HEK293 (cell line): ENCODE measurements at regions not wholly inside any gene's neighbourhood (a gene's known extent, or its start where the extent isn't known, plus 50 kb on each side); places are given as distances from the start of the nearest gene placed in this dataset.

Experiments used
- CTCF ChIA-PET: fragments of 350-600 bp; formaldehyde crosslinking; extraction: SDS; loops from one replicate; lab custom pipeline; 2021; ENCODE audit warnings: antibody characterized with exemption; lab: Yijun Ruan, JAX
- POLR2A ChIA-PET: fragments of 300-600 bp; formaldehyde crosslinking; extraction: SDS; loops from one replicate; lab custom pipeline; 2020; ENCODE audit warnings: antibody characterized with exemption, inconsistent platforms; lab: Yijun Ruan, JAX
- H3K27ac ChIP-seq: fragments of 200-500 bp; sonication (Bioruptor generic); 2 replicates; pipeline ENCODE4 v1.5.1; 2014; ENCODE audit warnings: low read depth, low read length, control low read depth, inconsistent platforms; ENCODE audit errors: extremely low read depth
- H3K36me3 ChIP-seq, 2 experiments: fragments of 200-500 bp in 1 of 2; sonication (Bioruptor generic) in 1 of 2; 1 replicate in 1 of 2; 2 replicates in 1 of 2; pipeline ENCODE4 v1.5.1; 2014 to 2017; ENCODE audit warnings: inconsistent platforms in 2 of 2, low read length in 2 of 2; ENCODE audit not compliant: control insufficient read depth in 2 of 2, insufficient read depth in 1 of 2
- H3K4me1 ChIP-seq: fragments of 200-500 bp; sonication (Bioruptor generic); 2 replicates; pipeline ENCODE4 v1.5.1; 2014; ENCODE audit warnings: mild to moderate bottlenecking, low read length, inconsistent platforms; ENCODE audit not compliant: control insufficient read depth, insufficient read depth
- H3K4me3 ChIP-seq: 2 replicates; pipeline ENCODE4 v1.5.1; 2011; ENCODE audit warnings: low read depth, mild to moderate bottlenecking, control low read depth, low read length, moderate library complexity
- H3K9me3 ChIP-seq: fragments of 200-500 bp; sonication (Bioruptor generic); 2 replicates; pipeline ENCODE4 v1.5.1; 2014; ENCODE audit warnings: low read depth, low read length, inconsistent platforms; ENCODE audit not compliant: control insufficient read depth, insufficient read depth
- ATF2 ChIP-seq: fragments of 450-650 bp; formaldehyde crosslinking; IDR thresholded peaks from 2 replicates; pipeline ENCODE4 v1.5.1; 2016; ENCODE audit warnings: missing biosample characterization, missing genetic modification characterization, low read depth
- FEZF1 ChIP-seq: fragments of 450-650 bp; formaldehyde crosslinking; IDR thresholded peaks from 2 replicates; pipeline ENCODE4 v1.5.1; 2016; ENCODE audit warnings: missing biosample characterization, missing genetic modification characterization
- HOXC10 ChIP-seq: sonication (generic); formaldehyde crosslinking; IDR thresholded peaks from 2 replicates; pipeline ENCODE4 v1.8.1; 2023; ENCODE audit warnings: mild to moderate bottlenecking, missing genetic modification reagents
- KLF1 ChIP-seq: fragments of 450-650 bp; formaldehyde crosslinking; IDR thresholded peaks from 2 replicates; pipeline ENCODE4 v1.5.1; 2016; ENCODE audit warnings: missing biosample characterization, missing genetic modification characterization
- PRDM1 ChIP-seq: fragments of 450-650 bp; formaldehyde crosslinking; IDR thresholded peaks from 2 replicates; pipeline ENCODE4; 2016; ENCODE audit warnings: missing biosample characterization, missing genetic modification characterization
- REST ChIP-seq: fragments of 450-650 bp; formaldehyde crosslinking; IDR thresholded peaks from 2 replicates; pipeline ENCODE4 v1.5.1; 2016; ENCODE audit warnings: missing biosample characterization, missing genetic modification characterization
- ZBTB11 ChIP-seq: fragments of 450-650 bp; formaldehyde crosslinking; conservative IDR thresholded peaks from 2 replicates; pipeline ENCODE4 v1.5.1; 2016; ENCODE audit warnings: low read depth, missing biosample characterization, missing genetic modification characterization
- ZBTB17 ChIP-seq: fragments of 450-650 bp; formaldehyde crosslinking; IDR thresholded peaks from 2 replicates; pipeline ENCODE4 v1.5.1; 2016; ENCODE audit warnings: missing biosample characterization, missing genetic modification characterization
- ZBTB48 ChIP-seq: fragments of 450-650 bp; formaldehyde crosslinking; IDR thresholded peaks from 2 replicates; pipeline ENCODE4 v1.5.1; 2016; ENCODE audit warnings: missing biosample characterization, missing genetic modification characterization
- ZEB2 ChIP-seq: fragments of 450-650 bp; formaldehyde crosslinking; IDR thresholded peaks from 2 replicates; pipeline ENCODE4 v1.5.1; 2016; ENCODE audit warnings: missing biosample characterization, missing genetic modification characterization
- ZFP41 ChIP-seq: fragments of 450-650 bp; formaldehyde crosslinking; IDR thresholded peaks from 2 replicates; pipeline ENCODE4 v1.5.1; 2016; ENCODE audit warnings: missing biosample characterization, missing genetic modification characterization, borderline replicate concordance
- ZNF138 ChIP-seq: fragments of 450-650 bp; formaldehyde crosslinking; IDR thresholded peaks from 2 replicates; pipeline ENCODE4 v1.5.1; 2016; ENCODE audit warnings: missing biosample characterization, missing genetic modification characterization, borderline replicate concordance
- ZNF2 ChIP-seq: fragments of 450-650 bp; formaldehyde crosslinking; IDR thresholded peaks from 2 replicates; pipeline ENCODE4 v1.5.1; 2016; ENCODE audit warnings: missing biosample characterization, missing genetic modification characterization
- ZNF23 ChIP-seq: fragments of 450-650 bp; formaldehyde crosslinking; IDR thresholded peaks from 2 replicates; pipeline ENCODE4 v1.5.1; 2016; ENCODE audit warnings: missing biosample characterization, missing genetic modification characterization, borderline replicate concordance
- ZNF274 ChIP-seq, 2 experiments: fragments of 200-500 bp in 1 of 2; fragments of 450-650 bp in 1 of 2; sonication (Bioruptor generic) in 1 of 2; formaldehyde crosslinking in 1 of 2; IDR thresholded peaks; 2 replicates each; pipeline versions ENCODE4 v1.5.1 to v1.6.1; 2014 to 2016; ENCODE audit warnings: borderline replicate concordance in 1 of 2, inconsistent platforms in 1 of 2, low read length in 1 of 2, missing biosample characterization in 1 of 2, missing genetic modification characterization in 1 of 2
- ZNF354C ChIP-seq: fragments of 450-650 bp; formaldehyde crosslinking; IDR thresholded peaks from 2 replicates; pipeline ENCODE4 v1.5.1; 2016; ENCODE audit warnings: missing biosample characterization, missing genetic modification characterization, low read depth, borderline replicate concordance
- ZNF549 ChIP-seq: fragments of 450-650 bp; IDR thresholded peaks from 2 replicates; pipeline ENCODE4 v1.5.1; 2018; ENCODE audit warnings: missing biosample characterization, missing genetic modification characterization, mild to moderate bottlenecking, inconsistent platforms, moderate library complexity
- ZNF626 ChIP-seq: fragments of 450-650 bp; sonication (Bioruptor Pico); formaldehyde crosslinking; IDR thresholded peaks from 2 replicates; pipeline ENCODE4 v1.5.1; 2018; ENCODE audit warnings: missing biosample characterization, missing genetic modification characterization, inconsistent platforms
- ZNF660 ChIP-seq: fragments of 450-650 bp; IDR thresholded peaks from 2 replicates; pipeline ENCODE4 v1.5.1; 2018; ENCODE audit warnings: missing biosample characterization, mild to moderate bottlenecking, missing genetic modification characterization
- ZNF707 ChIP-seq: fragments of 450-650 bp; formaldehyde crosslinking; IDR thresholded peaks from 2 replicates; pipeline ENCODE4 v1.5.1; 2016; ENCODE audit warnings: missing biosample characterization, missing genetic modification characterization
- ZNF768 ChIP-seq: fragments of 450-650 bp; formaldehyde crosslinking; IDR thresholded peaks from 2 replicates; pipeline ENCODE4 v1.5.1; 2018; ENCODE audit warnings: missing biosample characterization, mild to moderate bottlenecking, missing genetic modification characterization
- ZNF791 ChIP-seq: fragments of 450-650 bp; formaldehyde crosslinking; IDR thresholded peaks from 2 replicates; pipeline ENCODE4 v1.5.1; 2016; ENCODE audit warnings: missing biosample characterization, missing genetic modification characterization

GRCh38 chr14:71452539-71452938 is 479.7 kb upstream of the RGS6 start:
- Histone ChIP-seq H3K27ac (no peak overlapping the region), H3K36me3 (no peaks in the 10 kb centered on the region), H3K9me3 (no peaks in the 10 kb centered on the region), H3K4me1 (peaks cover 9% of the 10 kb centered on the region; the same call in 1 of the 2 replicates), H3K4me3 (no peak overlapping the region)
- POLR2A ChIA-PET: no interaction called here
- TF ChIP-seq ZNF2 (tag by site-specific recombination): no peak
- no peak for TF ChIP-seq ZNF707 (tag by site-specific recombination)
- TF ChIP-seq ZNF549: no peak
- no peak for TF ChIP-seq ZNF791
- TF ChIP-seq ZNF274 (IDR thresholded peaks at IDR 0.05; ENCODE audit: low read length): no peak
- TF ChIP-seq ZNF274 (tag by site-specific recombination; IDR thresholded peaks at IDR 0.05; ENCODE audit: borderline replicate concordance): no peak
- TF ChIP-seq KLF1 (tag by site-specific recombination): no peak
- CTCF ChIA-PET: no interaction called here

GRCh38 chr14:71452987-71453386 is 479.2 kb upstream of the RGS6 start:
- Histone ChIP-seq H3K4me3 (no peak overlapping the region), H3K9me3 (no peaks in the 10 kb centered on the region), H3K27ac (no peak overlapping the region), H3K4me1 (peaks cover 9% of the 10 kb centered on the region; the same call in 1 of the 2 replicates)
- no peak for TF ChIP-seq FEZF1 (tag by site-specific recombination)
- no peak for TF ChIP-seq ZBTB11 (tag by site-specific recombination)
- TF ChIP-seq ZNF626: no peak
- TF ChIP-seq ZNF2 (tag by site-specific recombination): no peak
- no peak for TF ChIP-seq ZNF660 (tag by site-specific recombination)
- no peak for TF ChIP-seq ZNF138 (tag by site-specific recombination)
- no peak for TF ChIP-seq ZBTB48 (tag by site-specific recombination)
- TF ChIP-seq ZNF23: no peak
- TF ChIP-seq PRDM1 (tag by site-specific recombination): no peak
- no peak for TF ChIP-seq ZNF768 (tag by site-specific recombination)
- no peak for TF ChIP-seq ZFP41 (tag by site-specific recombination)
- TF ChIP-seq, all 188 proteins: peak for 0
- ChIA-PET CTCF (no interaction called here), POLR2A (no interaction called here)
- no peaks in the 10 kb centered on the region for H3K36me3 ChIP-seq

- peaks cover 9% of the 10 kb centered on the region; the same call in 1 of the 2 replicates for H3K4me1 ChIP-seq
- H3K36me3 ChIP-seq: no peaks in the 10 kb centered on the region
- POLR2A ChIA-PET: no interaction called here
- CTCF ChIA-PET: no interaction called here
- no peak overlapping the region for H3K27ac ChIP-seq
- no peaks in the 10 kb centered on the region for H3K9me3 ChIP-seq
- no peak overlapping the region for H3K4me3 ChIP-seq
- no peak for TF ChIP-seq HOXC10 (CRISPR knock-in tag)
- no peak for TF ChIP-seq ZNF354C (tag by site-specific recombination)
- no peak for TF ChIP-seq ATF2 (tag by site-specific recombination)
- TF ChIP-seq REST (tag by site-specific recombination): no peak
- TF ChIP-seq ZEB2: no peak
- no peak for TF ChIP-seq ZBTB17 (tag by site-specific recombination)
These were observed 478.2 kb upstream of the RGS6 start for GRCh38 chr14:71454010-71454409.
